ENCODE measurements at regions not wholly inside any gene's neighbourhood (a gene's known extent, or its start where the extent isn't known, plus 50 kb on each side); places are given as distances from the start of the nearest gene placed in this dataset.
"Not testable (repeated sequence)": the region's sequence is repeated elsewhere in the genome, so short reads cannot be mapped to it uniquely, and the experiment has no call there.

DNA sequence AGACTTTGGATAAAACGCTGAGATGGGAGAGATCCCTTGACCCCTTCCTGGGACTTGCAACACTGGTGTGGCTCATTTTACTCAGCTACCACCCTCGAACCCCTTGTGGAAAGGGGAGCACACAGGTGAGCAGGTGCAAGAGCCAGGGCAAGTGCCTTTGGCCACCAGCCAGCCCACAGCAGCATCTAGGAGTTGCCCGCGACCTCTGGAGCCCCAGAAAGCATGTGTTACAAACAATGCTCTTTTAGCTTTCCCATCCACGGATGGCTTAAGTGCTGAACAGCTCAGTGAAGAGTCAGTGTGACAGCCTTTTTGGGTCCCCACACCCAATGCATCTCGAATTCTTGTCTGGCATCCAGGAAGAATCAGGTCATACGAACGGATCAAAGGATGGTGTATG lies 197.8 kb downstream of the MEMO1 start:
- no peak for DNase-seq (ENCODE audit: low spot score in 2 of 2, unreplicated experiment in 2 of 2)
- Mint-ChIP-seq H3K36me3 (no peaks in the 10 kb centered on the region), H3K9me3 (peaks cover 6% of the 10 kb centered on the region), H3K27me3 (ENCODE audit: low read depth) (no peaks in the 10 kb centered on the region), H3K4me3 (no peak overlapping the region), H3K4me1 (no peaks in the 10 kb centered on the region), H3K27ac (no peak overlapping the region)
- TF ChIP-seq, protein P1, sequence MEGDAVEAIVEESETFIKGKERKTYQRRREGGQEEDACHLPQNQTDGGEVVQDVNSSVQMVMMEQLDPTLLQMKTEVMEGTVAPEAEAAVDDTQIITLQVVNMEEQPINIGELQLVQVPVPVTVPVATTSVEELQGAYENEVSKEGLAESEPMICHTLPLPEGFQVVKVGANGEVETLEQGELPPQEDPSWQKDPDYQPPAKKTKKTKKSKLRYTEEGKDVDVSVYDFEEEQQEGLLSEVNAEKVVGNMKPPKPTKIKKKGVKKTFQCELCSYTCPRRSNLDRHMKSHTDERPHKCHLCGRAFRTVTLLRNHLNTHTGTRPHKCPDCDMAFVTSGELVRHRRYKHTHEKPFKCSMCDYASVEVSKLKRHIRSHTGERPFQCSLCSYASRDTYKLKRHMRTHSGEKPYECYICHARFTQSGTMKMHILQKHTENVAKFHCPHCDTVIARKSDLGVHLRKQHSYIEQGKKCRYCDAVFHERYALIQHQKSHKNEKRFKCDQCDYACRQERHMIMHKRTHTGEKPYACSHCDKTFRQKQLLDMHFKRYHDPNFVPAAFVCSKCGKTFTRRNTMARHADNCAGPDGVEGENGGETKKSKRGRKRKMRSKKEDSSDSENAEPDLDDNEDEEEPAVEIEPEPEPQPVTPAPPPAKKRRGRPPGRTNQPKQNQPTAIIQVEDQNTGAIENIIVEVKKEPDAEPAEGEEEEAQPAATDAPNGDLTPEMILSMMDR (IDR thresholded peaks at IDR 0.05; ENCODE audit: unreplicated experiment) = no peak

DNA sequence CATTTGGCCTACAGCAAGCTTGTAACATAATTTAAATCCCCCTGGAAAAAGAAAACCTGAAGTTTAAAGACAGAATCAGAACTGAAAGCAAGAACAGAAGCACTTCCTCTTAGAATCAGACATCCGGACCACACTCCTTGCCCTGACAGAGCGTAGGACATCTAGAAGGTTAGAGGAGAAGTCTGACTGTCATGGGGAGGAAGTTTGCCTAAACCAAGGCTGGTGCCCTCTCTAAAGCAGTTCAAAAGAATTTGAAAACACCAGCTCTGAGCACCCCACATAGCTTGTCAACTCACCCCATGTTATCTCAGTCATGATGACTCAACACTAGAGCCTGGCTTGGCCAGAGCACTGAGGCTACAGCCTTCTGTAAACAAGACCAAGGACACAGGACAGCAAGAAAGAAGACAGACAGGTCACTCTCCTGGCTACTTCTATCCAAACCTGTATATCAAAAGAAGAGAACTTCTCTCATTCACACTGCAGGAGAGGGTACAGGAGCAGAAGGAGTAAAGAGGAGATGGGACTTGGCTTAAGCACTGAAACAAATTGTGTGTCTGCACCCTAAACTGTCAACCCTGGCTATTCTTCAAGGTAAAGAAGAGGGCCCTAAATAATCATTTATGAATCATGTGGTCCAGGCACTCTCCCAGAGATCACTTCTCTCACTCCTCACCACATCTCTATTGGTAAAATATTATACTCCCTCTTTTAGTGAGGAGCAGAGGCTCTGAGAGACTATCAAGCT lies 198.6 kb downstream of the MEMO1 start:
- Mint-ChIP-seq H3K27ac (no peak overlapping the region), H3K36me3 (no peaks in the 10 kb centered on the region), H3K4me3 (no peak overlapping the region), H3K4me1 (no peaks in the 10 kb centered on the region), H3K9me3 (no peaks in the 10 kb centered on the region), H3K27me3 (ENCODE audit: low read depth) (no peaks in the 10 kb centered on the region)
- TF ChIP-seq, protein P1 (IDR thresholded peaks at IDR 0.05; ENCODE audit: unreplicated experiment) = no peak
- DNase-seq (ENCODE audit: low spot score in 2 of 2, unreplicated experiment in 2 of 2) = no peak

DNA sequence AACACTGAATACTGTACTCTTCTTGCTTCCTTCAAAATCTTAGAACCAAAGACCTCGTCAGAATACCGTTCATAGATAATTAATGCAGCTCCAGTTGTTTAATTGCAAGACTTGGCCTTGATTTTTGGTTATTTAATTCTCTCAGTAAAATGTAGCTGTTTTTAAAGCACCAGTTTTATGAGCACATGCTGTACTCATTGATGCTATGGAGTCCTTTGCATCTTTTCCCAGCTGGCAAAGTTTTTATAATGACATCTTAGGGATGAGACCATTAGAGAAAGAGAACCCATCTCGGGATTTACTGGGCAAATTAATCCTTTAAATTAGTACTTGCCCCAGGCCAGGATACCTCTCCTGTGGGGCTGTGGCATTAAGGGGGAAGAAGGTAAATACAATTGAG lies 199.3 kb downstream of the MEMO1 start:
- DNase-seq (ENCODE audit: low spot score in 2 of 2, unreplicated experiment in 2 of 2) = no peak
- no peaks in the 10 kb centered on the region for H3K4me1 Mint-ChIP-seq
- H3K4me3 Mint-ChIP-seq = no peak overlapping the region
- H3K27ac Mint-ChIP-seq = no peak overlapping the region
- TF ChIP-seq, protein P1 (IDR thresholded peaks at IDR 0.05; ENCODE audit: unreplicated experiment) = no peak
- H3K27me3 Mint-ChIP-seq (ENCODE audit: low read depth) = no peaks in the 10 kb centered on the region
- H3K9me3 Mint-ChIP-seq = no peaks in the 10 kb centered on the region
- H3K36me3 Mint-ChIP-seq = no peaks in the 10 kb centered on the region

DNA sequence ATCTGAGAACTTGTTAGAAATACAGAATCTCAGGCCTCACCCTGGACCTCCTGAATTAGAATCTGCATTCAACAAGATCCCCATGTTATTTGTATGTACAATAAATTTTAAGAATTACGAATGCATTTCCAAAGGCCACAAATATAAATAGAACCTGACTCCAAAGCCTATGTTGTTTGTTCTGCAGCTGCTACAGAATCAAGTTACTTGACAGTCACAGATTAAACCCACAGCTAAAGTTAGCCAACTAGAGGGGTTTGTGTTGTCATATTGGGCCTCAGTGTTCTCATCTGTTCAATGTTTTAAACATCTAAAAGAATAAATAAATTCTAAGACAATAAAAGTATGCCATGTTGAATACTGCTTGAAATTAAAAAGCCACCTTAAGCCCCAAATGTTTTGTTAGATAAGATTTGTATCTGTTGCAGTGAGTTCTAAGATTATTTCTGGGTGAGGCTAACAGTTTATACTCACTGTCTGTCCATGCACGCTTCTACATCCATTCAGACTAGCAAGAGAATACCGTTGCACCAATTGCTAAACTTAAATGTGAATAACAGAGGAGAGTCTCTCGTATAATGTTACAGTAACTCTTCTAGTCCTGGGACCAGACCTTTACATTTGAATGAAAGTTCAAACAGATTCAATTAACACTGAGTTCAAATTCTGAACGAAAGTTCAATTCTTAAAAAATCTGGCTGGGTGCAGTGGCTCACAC lies 200.4 kb downstream of the MEMO1 start:
- Mint-ChIP-seq H3K27ac (no peak overlapping the region), H3K36me3 (no peaks in the 10 kb centered on the region), H3K4me3 (no peak overlapping the region), H3K9me3 (no peaks in the 10 kb centered on the region), H3K27me3 (ENCODE audit: low read depth) (no peaks in the 10 kb centered on the region), H3K4me1 (no peaks in the 10 kb centered on the region)
- TF ChIP-seq, protein P1 (IDR thresholded peaks at IDR 0.05; ENCODE audit: unreplicated experiment) = no peak
- DNase-seq (ENCODE audit: low spot score in 2 of 2, unreplicated experiment in 2 of 2) = no peak

DNA sequence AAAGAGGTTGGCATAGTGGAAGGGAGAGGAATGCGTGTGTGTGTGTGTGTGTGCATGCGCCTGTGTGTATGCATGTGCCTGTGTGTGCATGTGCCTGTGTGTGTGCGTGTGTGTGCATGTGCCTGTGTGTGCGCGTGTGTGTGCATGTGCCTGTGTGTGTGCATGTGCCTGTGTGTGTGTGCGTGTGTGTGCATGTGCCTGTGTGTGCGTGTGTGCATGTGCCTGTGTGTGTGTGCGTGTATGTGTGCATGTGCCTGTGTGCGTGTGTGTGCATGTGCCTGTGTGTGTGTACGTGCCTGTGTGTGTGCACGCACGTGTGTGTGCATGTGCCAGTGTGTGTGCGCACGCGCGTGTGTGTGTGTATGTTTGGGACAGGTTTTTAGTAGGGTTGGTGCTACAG lies 205.1 kb downstream of the MEMO1 start:
- Mint-ChIP-seq H3K4me1 (no peaks in the 10 kb centered on the region), H3K27me3 (ENCODE audit: low read depth) (no peaks in the 10 kb centered on the region), H3K9me3 (no peaks in the 10 kb centered on the region), H3K27ac (no peak overlapping the region), H3K4me3 (no peak overlapping the region), H3K36me3 (no peaks in the 10 kb centered on the region)
- TF ChIP-seq, protein P1 (IDR thresholded peaks at IDR 0.05; ENCODE audit: unreplicated experiment) = no peak
- DNase-seq (ENCODE audit: low spot score in 2 of 2, unreplicated experiment in 2 of 2) = no peak

DNA sequence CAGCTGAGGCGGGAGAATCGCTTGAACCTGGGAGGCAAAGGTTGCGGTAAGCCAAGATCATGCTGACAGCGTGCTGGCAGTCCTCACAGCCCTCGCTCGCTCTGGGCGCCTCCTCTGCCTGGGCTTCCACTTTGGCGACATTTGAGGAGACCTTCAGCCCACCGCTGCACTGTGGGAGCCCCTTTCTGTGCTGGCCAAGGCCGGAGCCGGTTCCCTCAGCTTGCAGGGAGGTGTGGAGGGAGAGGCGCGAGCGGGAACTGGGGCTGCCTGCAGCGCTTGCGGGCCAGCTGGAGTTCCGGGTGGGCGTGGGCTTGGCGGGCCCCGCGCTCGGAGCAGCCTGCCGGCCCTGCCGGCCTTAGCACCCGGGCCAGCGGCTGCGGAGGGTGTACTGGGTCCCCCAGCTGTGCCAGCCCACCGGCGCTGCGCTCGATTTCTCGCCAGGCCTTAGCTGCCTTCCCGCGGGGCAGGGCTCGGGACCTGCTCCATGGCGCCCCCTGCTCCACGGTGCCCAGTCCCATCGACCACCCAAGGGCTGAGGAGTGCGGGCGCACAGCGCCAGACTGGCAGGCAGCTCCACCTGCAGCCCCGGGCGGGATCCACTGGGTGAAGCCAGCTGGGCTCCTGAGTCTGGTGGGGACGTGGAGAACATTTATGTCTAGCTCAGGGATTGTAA lies 207.2 kb downstream of the MEMO1 start:
- H3K4me1 Mint-ChIP-seq; H3K27me3 Mint-ChIP-seq (ENCODE audit: low read depth); H3K4me3 Mint-ChIP-seq; H3K27ac Mint-ChIP-seq; H3K36me3 Mint-ChIP-seq; DNase-seq (ENCODE audit: low spot score in 2 of 2, unreplicated experiment in 2 of 2): not testable (repeated sequence)
- peaks cover 12% of the 10 kb centered on the region for H3K9me3 Mint-ChIP-seq

Measured in mesothelial cell of epicardium (in vitro differentiated cells).